Left colon (tissue), 2 donors: ENCODE measurements at regions not wholly inside any gene's neighbourhood (a gene's known extent, or its start where the extent isn't known, plus 50 kb on each side); places are given as distances from the start of the nearest gene placed in this dataset.

Experiments used
- ATAC-seq: fragments of 200-7000 bp; cut with Tn5 transposase; one replicate; pipeline ENCODE4 v1.9.1; 2020; ENCODE audit warnings: mild to moderate bottlenecking, moderate library complexity
- DNase-seq, 2 donors: peaks; one replicate each; pipeline ENCODE4 v3.0.0-alpha.2; 2020
- intact Hi-C, 2 donors: fragments of 100-400 bp; cut with DNase I in 1 of 2; cut with micrococcal nuclease in 1 of 2; formaldehyde crosslinking; loops; one replicate each; pipeline versions ENCODE4 v1.11.2 to v1.14.0; 2022; cut with DNase I, micrococcal nuclease
- donor health status: DM: no; HTN: no; CAD: no.
- donor health status: DM: yes; HTN: yes; CAD: no.

- intact Hi-C loops: no loop called here
- DNase-seq: no peak
- ATAC-seq: no peak
Measured at GRCh38 chr20:21033817-21034216, 72.3 kb downstream of the LINC00237 start.

GRCh38 chr20:21031666-21032065 lies 74.5 kb downstream of the LINC00237 start:
- intact Hi-C loops: no loop called here
- no peak for ATAC-seq
- no peak for DNase-seq

- intact Hi-C loops: no loop called here
- DNase-seq (no peak), ATAC-seq (no peak)
Measured at GRCh38 chr20:21029341-21029740, 76.8 kb downstream of the LINC00237 start.

- DNase-seq (no peak), ATAC-seq (no peak)
- intact Hi-C loops: no loop called here
Measured at GRCh38 chr20:21028921-21029320, 77.2 kb downstream of the LINC00237 start.

GRCh38 chr20:21028436-21028835 lies 77.7 kb downstream of the LINC00237 start:
- ATAC-seq (no peak), DNase-seq (no peak)
- intact Hi-C loops: no loop called here

- intact Hi-C loops: no loop called here
- no peak for DNase-seq
- ATAC-seq: no peak
Measured at GRCh38 chr20:21027569-21027968, 78.6 kb downstream of the LINC00237 start.

GRCh38 chr20:21026951-21027350 lies 79.2 kb downstream of the LINC00237 start:
- intact Hi-C loops: no loop called here
- ATAC-seq: no peak

GRCh38 chr20:21024420-21024819 lies 81.7 kb downstream of the LINC00237 start:
- ATAC-seq (no peak), DNase-seq (no peak)
- intact Hi-C loops: no loop called here

More at GRCh38 chr20:21026951-21027350, 79.2 kb downstream of the LINC00237 start:
- no peak for DNase-seq

- no peak for ATAC-seq
- intact Hi-C loops: no loop called here
- DNase-seq: no peak
Measured at GRCh38 chr20:21022925-21023324, 83.2 kb downstream of the LINC00237 start.

- intact Hi-C loops: no loop called here
- ATAC-seq (no peak), DNase-seq (no peak)
Measured at GRCh38 chr20:21021472-21021790, 84.7 kb downstream of the LINC00237 start.

- ATAC-seq (no peak), DNase-seq (no peak)
- intact Hi-C loops: no loop called here
Measured at GRCh38 chr20:21020659-21021471, 85.3 kb downstream of the LINC00237 start.

GRCh38 chr20:21019814-21020658 lies 86.1 kb downstream of the LINC00237 start:
- ATAC-seq (no peak), DNase-seq (no peak)
- intact Hi-C loops: no loop called here

- ATAC-seq (no peak), DNase-seq (no peak)
Measured at GRCh38 chr20:21019468-21019813, 86.7 kb downstream of the LINC00237 start.

GRCh38 chr20:21018576-21018975 lies 87.6 kb downstream of the LINC00237 start:
- intact Hi-C loops: no loop called here
- ATAC-seq (no peak), DNase-seq (no peak)

More at GRCh38 chr20:21019468-21019813, 86.7 kb downstream of the LINC00237 start:
- intact Hi-C loops: no loop called here

GRCh38 chr20:21017528-21018085 lies 88.6 kb downstream of the LINC00237 start:
- no peak for DNase-seq

GRCh38 chr20:21016751-21017150 lies 89.4 kb downstream of the LINC00237 start:
- DNase-seq: no peak
- ATAC-seq: no peak
- intact Hi-C loops: no loop called here

More at GRCh38 chr20:21017528-21018085, 88.6 kb downstream of the LINC00237 start:
- intact Hi-C loops: no loop called here
- ATAC-seq: no peak

- DNase-seq: no peak
- intact Hi-C loops: no loop called here
- no peak for ATAC-seq
Measured at GRCh38 chr20:21014528-21014927, 91.6 kb downstream of the LINC00237 start.

GRCh38 chr20:21008951-21009350 lies 97.2 kb downstream of the LINC00237 start:
- DNase-seq (no peak), ATAC-seq (no peak)
- intact Hi-C loops: no loop called here

- ATAC-seq: no peak
- intact Hi-C loops: no loop called here
- DNase-seq: no peak
Measured at GRCh38 chr20:21006611-21007010, 99.5 kb downstream of the LINC00237 start.
